OCI-LY1 (cell line): ENCODE measurements at regions not wholly inside any gene's neighbourhood (a gene's known extent, or its start where the extent isn't known, plus 50 kb on each side); places are given as distances from the start of the nearest gene placed in this dataset.

Source experiments
- H2AFZ ChIP-seq: fragments of 200-600 bp; sonication (generic), shearing (Covaris generic); 2 replicates; pipeline ENCODE4 v1.6.0; 2014; ENCODE audit warnings: antibody characterized with exemption, mild to moderate bottlenecking, low read length
- H3F3A ChIP-seq: fragments of 200-600 bp; sonication (generic), shearing (Covaris generic); 2 replicates; pipeline ENCODE4 v1.6.0; 2014; ENCODE audit warnings: mild to moderate bottlenecking, antibody characterized with exemption, low read length, moderate library complexity; ENCODE audit not compliant: insufficient read depth
- H3K27ac ChIP-seq: fragments of 200-600 bp; sonication (generic); 2 replicates; pipeline ENCODE4 v1.5.1; 2014; ENCODE audit warnings: low read length, mixed run types, mild to moderate bottlenecking, low read depth; ENCODE audit not compliant: poor library complexity, severe bottlenecking
- H3K27me3 ChIP-seq: fragments of 200-600 bp; sonication (generic); 2 replicates; pipeline ENCODE4 v1.6.0; 2014; ENCODE audit warnings: antibody characterized with exemption, mild to moderate bottlenecking, low read length, moderate library complexity; ENCODE audit not compliant: insufficient read depth
- H3K36me3 ChIP-seq: fragments of 200-600 bp; sonication (generic); 2 replicates; pipeline ENCODE4 v1.6.1; 2014; ENCODE audit warnings: mild to moderate bottlenecking, antibody characterized with exemption, low read length, moderate library complexity, mixed read lengths; ENCODE audit not compliant: insufficient read depth
- H3K4me1 ChIP-seq: fragments of 200-600 bp; sonication (generic); 2 replicates; pipeline ENCODE4 v1.5.1; 2014; ENCODE audit warnings: mild to moderate bottlenecking, low read length, moderate library complexity; ENCODE audit not compliant: insufficient read depth, severe bottlenecking
- H3K4me2 ChIP-seq: fragments of 200-600 bp; sonication (generic), shearing (Covaris generic); 2 replicates; pipeline ENCODE4 v1.6.1; 2014; ENCODE audit warnings: low read length
- H3K4me3 ChIP-seq: fragments of 200-600 bp; sonication (generic); 2 replicates; pipeline ENCODE4 v1.5.1; 2014; ENCODE audit warnings: low read length, low read depth, mild to moderate bottlenecking, mixed read lengths; ENCODE audit not compliant: poor library complexity, severe bottlenecking
- H3K79me2 ChIP-seq: fragments of 200-600 bp; shearing (Covaris generic); 2 replicates; pipeline ENCODE4 v1.6.1; 2016; ENCODE audit warnings: mixed run types, low read length, mixed read lengths; ENCODE audit not compliant: insufficient read depth
- H3K9ac ChIP-seq: fragments of 200-600 bp; sonication (generic), shearing (Covaris generic); 2 replicates; pipeline ENCODE4 v1.6.1; 2014; ENCODE audit warnings: mild to moderate bottlenecking, low read length, mixed read lengths
- H3K9me2 ChIP-seq: fragments of 200-600 bp; sonication (generic), shearing (Covaris generic); 2 replicates; pipeline ENCODE4 v1.6.1; 2014; ENCODE audit warnings: low read depth, mild to moderate bottlenecking, low read length, mixed read lengths
- H3K9me3 ChIP-seq: fragments of 200-600 bp; shearing (Covaris generic); 2 replicates; pipeline ENCODE4 v1.6.1; 2014; ENCODE audit warnings: low read length, mixed read lengths
- H4K20me1 ChIP-seq: fragments of 200-600 bp; sonication (generic), shearing (Covaris generic); 2 replicates; pipeline ENCODE4 v1.6.0; 2016; ENCODE audit warnings: mild to moderate bottlenecking, low read length; ENCODE audit not compliant: insufficient read depth
- EZH2 ChIP-seq: fragments of 200-600 bp; sonication (generic), shearing (Covaris generic); IDR thresholded peaks from 2 replicates; pipeline ENCODE4 v1.8.0; 2017; ENCODE audit warnings: borderline replicate concordance, mixed run types, mild to moderate bottlenecking, antibody characterized with exemption, low read length, moderate library complexity, mixed read lengths
- TF ChIP-seq, protein P1 (sequence below): fragments of 200-600 bp; sonication (generic), shearing (Covaris generic); IDR thresholded peaks from 2 replicates; pipeline ENCODE4 v1.5.1; 2017; ENCODE audit warnings: mild to moderate bottlenecking, antibody characterized with exemption, low read length, moderate library complexity, mixed read lengths

DNA sequence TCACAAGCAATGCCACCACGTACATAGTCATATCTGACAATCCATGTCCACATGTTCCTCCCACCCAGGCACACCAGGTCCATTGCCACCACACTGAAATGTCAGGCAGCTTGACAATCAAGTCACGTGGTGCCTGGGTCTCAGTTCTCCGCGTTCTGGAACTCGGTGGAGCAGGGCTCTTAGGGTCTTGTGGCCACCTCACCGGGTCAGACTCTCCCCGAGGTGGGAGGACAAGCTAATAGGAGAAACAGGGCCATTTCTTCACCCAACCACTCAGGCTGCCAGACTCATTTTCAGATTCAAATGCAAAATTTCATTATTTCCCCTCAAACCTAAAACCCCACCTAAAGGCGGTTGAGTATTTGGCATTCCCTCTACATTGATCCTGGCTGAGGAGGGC is 200.5 kb upstream of the GAS1 start:
- no peaks in the 10 kb centered on the region for H3K27me3 ChIP-seq
- H3F3A ChIP-seq = no peaks in the 10 kb centered on the region
- H3K27ac ChIP-seq = no peak overlapping the region
- no peak overlapping the region for H3K4me3 ChIP-seq
- H3K36me3 ChIP-seq = no peaks in the 10 kb centered on the region
- TF ChIP-seq EZH2 = no peak
- TF ChIP-seq, protein P1, sequence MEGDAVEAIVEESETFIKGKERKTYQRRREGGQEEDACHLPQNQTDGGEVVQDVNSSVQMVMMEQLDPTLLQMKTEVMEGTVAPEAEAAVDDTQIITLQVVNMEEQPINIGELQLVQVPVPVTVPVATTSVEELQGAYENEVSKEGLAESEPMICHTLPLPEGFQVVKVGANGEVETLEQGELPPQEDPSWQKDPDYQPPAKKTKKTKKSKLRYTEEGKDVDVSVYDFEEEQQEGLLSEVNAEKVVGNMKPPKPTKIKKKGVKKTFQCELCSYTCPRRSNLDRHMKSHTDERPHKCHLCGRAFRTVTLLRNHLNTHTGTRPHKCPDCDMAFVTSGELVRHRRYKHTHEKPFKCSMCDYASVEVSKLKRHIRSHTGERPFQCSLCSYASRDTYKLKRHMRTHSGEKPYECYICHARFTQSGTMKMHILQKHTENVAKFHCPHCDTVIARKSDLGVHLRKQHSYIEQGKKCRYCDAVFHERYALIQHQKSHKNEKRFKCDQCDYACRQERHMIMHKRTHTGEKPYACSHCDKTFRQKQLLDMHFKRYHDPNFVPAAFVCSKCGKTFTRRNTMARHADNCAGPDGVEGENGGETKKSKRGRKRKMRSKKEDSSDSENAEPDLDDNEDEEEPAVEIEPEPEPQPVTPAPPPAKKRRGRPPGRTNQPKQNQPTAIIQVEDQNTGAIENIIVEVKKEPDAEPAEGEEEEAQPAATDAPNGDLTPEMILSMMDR = no peak
- H3K9ac ChIP-seq = no peak overlapping the region
- no peaks in the 10 kb centered on the region for H3K9me3 ChIP-seq
- H4K20me1 ChIP-seq = no peaks in the 10 kb centered on the region
- no peak overlapping the region for H2AFZ ChIP-seq
- no peaks in the 10 kb centered on the region for H3K4me1 ChIP-seq
- H3K9me2 ChIP-seq = no peaks in the 10 kb centered on the region
- H3K4me2 ChIP-seq = no peak overlapping the region
- H3K79me2 ChIP-seq = no peaks in the 10 kb centered on the region

GRCh38 chr9:87148331-87149104 is 201.2 kb upstream of the GAS1 start:
- H3K79me2 ChIP-seq = no peaks in the 10 kb centered on the region
- H3K4me1 ChIP-seq = no peaks in the 10 kb centered on the region
- H3K36me3 ChIP-seq = no peaks in the 10 kb centered on the region
- no peak overlapping the region for H2AFZ ChIP-seq
- H3K4me3 ChIP-seq = no peak overlapping the region
- no peak overlapping the region for H3K4me2 ChIP-seq
- no peaks in the 10 kb centered on the region for H3K9me3 ChIP-seq
- no peaks in the 10 kb centered on the region for H3F3A ChIP-seq
- H3K27me3 ChIP-seq = no peaks in the 10 kb centered on the region
- no peak overlapping the region for H3K27ac ChIP-seq
- no peak overlapping the region for H3K9ac ChIP-seq
- TF ChIP-seq, protein P1 = no peak
- TF ChIP-seq EZH2 = no peak
- no peaks in the 10 kb centered on the region for H4K20me1 ChIP-seq
- no peaks in the 10 kb centered on the region for H3K9me2 ChIP-seq

GRCh38 chr9:87149799-87150198 is 202.5 kb upstream of the GAS1 start:
- no peak for TF ChIP-seq EZH2
- TF ChIP-seq, protein P1 = no peak
- no peaks in the 10 kb centered on the region for H3K36me3 ChIP-seq
- H3K9ac ChIP-seq = no peak overlapping the region
- no peaks in the 10 kb centered on the region for H3K79me2 ChIP-seq
- no peaks in the 10 kb centered on the region for H3K27me3 ChIP-seq
- H3K4me3 ChIP-seq = no peak overlapping the region
- no peak overlapping the region for H2AFZ ChIP-seq
- no peaks in the 10 kb centered on the region for H3K4me1 ChIP-seq
- no peak overlapping the region for H3K4me2 ChIP-seq
- no peak overlapping the region for H3K27ac ChIP-seq
- no peaks in the 10 kb centered on the region for H3K9me3 ChIP-seq
- no peaks in the 10 kb centered on the region for H3K9me2 ChIP-seq
- H4K20me1 ChIP-seq = no peaks in the 10 kb centered on the region
- no peaks in the 10 kb centered on the region for H3F3A ChIP-seq
